GM04503 (cell line): ENCODE measurements at regions not wholly inside any gene's neighbourhood (a gene's known extent, or its start where the extent isn't known, plus 50 kb on each side); places are given as distances from the start of the nearest gene placed in this dataset.
A peak's percentile ranks its signal among the peaks of the same experiment; 100 is the strongest.

ENCODE experiments used
- DNase-seq: peaks from one replicate; pipeline ENCODE4 v3.0.0-alpha.2; 2012; ENCODE audit warnings: low read depth

- no peak for DNase-seq
These were observed 492.6 kb downstream of the SLC4A3 start for GRCh38 chr2:220120041-220120440.

DNA sequence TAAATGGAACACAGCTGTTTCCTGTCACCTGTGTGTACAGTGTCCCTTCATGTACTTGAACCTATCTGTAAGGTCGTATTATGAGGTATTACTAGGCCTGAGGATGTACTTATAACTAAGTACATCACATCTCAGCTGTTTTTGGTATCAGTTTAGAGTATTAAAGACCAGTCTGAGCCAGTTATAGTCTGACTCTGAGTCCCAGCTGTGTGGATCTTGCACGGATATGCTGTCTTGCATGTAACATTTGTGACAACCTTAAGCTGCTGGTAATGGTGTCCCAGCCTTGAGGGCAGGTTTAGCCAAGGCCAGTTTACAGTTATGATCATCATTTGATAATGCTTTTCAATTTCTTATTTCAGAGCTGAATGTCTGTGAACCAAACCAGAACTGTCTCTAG, 496.3 kb downstream of the SLC4A3 start:
- DNase-seq: no peak

DNA sequence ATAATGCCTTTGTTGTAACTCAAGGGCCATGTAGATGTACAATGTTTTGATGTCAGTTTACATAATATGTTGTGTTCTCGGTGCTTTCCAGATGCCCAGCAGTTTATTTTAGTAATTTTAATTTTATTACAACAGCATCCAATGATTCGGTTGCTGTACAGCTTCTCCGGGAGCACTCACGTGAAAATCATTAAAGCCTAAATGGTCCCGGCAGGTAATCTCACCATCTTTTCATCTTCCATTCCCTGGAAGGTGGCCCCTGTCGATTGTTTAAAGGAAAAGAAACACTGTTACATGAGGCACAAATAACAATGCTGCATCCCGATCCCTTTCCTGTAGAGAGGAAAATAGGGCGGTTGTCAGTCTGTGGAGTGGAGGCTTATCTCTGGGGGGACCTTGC, 498.1 kb downstream of the SLC4A3 start:
- no peak for DNase-seq

GRCh38 chr2:220127311-220127710, 499.9 kb downstream of the SLC4A3 start:
- no peak for DNase-seq

DNA sequence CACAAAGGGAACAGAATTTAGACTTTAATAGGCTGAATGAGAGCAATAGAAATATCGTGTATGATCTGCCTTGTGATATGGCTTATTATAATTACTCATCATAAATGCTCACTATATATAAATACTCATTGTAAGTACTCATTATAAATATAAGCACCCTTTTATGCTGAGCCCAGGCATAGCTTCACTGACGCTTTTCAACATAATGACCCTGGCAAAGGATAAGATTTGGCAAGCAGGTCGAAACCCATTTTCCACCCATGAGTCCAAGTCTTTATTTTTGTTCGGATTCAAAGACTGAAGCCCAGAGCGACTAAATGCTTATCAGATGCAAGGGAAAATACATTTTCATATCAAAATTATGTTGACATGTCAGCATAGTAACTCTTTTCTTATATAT, 500.4 kb downstream of the SLC4A3 start:
- no peak for DNase-seq

DNA sequence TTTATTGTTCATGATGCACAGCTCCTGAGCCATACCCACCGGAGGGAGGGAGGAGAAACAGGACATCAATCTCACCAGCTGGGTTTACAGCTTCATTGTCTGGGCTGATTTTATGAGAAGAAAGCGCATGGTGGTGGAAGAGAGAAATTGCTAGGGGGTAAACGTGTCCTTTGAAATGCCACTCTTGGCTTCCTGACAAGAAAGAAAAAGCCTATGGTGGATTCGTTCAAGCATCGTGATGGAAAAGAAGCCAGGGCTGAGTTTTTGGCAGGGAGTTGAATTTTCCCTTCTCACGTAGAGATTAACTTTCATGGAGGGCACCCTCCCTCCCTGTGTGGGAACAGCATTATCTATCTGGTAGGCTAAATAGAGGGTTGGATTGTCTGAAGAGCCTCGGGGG, 502.0 kb downstream of the SLC4A3 start:
- DNase-seq: no peak

DNA sequence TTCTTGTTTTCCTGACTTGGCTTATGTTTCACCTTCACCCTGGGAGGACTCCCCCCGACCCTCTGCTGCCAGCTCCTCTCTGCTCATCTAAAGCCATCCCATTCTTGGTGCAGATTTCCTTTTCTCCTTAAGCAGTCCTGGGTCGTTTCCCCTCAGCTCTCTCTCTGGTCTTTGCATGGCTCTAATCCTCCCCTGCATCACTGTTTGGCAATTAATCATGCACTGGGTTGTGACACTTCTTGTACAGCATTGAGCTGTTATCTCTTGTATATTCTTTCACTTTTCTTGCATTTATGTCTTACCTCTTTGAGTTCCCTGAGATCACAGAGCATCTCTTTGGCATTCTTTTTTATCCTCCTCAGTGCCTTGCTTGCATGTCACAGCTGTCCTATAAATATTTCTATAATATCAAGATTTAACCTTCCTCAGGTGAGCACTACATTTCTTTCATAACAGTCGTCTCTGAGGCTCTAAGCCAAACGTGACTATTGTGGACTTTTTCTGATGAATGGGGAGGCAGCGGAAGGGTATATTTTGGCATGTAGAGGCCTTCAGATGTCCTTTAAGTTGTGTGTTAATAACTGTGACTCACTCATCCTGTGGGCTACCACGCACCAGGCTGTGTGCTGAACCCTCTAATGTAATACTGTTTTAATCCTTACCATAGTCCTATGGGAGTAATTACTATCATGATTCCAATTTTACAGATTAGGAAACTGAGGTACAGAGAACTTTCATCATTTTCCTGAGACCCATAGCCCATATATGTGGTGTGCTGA, 507.5 kb downstream of the SLC4A3 start:
- no peak for DNase-seq

DNA sequence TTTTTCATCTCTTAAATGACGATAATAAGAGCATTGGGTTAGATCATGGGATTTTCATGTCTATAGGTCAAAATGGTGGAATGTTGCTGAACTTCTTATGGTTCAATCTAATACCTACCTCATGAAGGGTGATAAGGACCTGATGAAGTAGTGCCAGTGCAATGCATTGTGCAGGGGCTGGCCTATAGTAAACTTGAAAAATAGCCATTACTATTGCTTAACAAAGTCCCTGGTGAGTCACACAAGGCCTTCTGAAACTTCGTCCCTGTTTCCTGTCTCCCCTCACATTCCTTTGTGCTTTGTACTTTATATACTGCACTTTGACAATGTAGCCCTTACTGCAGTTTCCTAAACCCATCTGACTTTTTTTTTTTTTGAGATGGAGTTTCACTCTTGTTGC, 515.9 kb downstream of the SLC4A3 start:
- DNase-seq: peak; percentile 56

GRCh38 chr2:220144411-220144810, 517.0 kb downstream of the SLC4A3 start:
- DNase-seq: no peak

- peak; percentile 48 for DNase-seq
These were observed 520.0 kb downstream of the SLC4A3 start for GRCh38 chr2:220147161-220148038.

GRCh38 chr2:220148471-220149248, 521.2 kb downstream of the SLC4A3 start:
- no peak for DNase-seq

- DNase-seq: no peak
These were observed 523.9 kb downstream of the SLC4A3 start for GRCh38 chr2:220151341-220151740.

GRCh38 chr2:220152281-220152935, 525.0 kb downstream of the SLC4A3 start:
- DNase-seq: no peak

DNA sequence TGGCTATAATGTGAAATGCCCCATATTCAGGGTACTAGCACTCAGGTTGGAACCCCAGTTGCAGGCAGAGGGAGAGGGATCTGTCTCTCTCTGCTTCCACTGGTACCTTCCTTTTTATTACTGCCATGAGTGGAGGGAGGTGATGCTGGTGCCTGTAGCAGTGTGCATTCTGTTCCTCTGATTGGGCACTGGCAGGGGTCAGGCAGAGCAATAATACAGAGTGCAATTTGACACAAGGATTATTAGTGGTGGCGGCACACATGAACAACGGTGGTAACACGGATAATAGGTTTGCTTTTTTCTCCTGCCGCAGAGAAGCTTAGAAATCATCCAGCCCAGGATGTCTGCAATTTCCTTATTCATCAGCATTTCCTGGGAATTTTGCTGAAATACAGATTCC, 525.7 kb downstream of the SLC4A3 start:
- no peak for DNase-seq

DNA sequence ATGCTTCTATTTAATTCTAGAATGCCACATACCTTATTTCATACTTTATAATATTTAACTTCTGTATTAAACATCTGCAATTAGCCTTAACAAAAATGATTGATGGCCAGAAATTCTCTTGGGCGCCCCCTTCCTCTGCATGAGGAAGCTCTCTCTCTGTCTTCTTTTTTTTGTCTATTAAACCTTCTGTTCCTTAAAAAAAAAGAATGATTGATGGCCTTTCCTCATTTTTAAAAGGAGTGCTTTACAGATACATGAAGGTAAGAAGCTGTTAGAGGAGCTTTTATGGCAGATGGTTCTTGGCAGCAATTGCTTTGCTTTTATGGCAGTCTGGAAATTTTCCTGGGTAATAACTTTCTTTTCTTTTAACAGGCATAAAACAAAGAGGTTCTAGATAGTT, 526.9 kb downstream of the SLC4A3 start:
- DNase-seq: no peak

GRCh38 chr2:220157312-220157711, 529.9 kb downstream of the SLC4A3 start:
- no peak for DNase-seq

- no peak for DNase-seq
These were observed 532.3 kb downstream of the SLC4A3 start for GRCh38 chr2:220159738-220160137.

DNA sequence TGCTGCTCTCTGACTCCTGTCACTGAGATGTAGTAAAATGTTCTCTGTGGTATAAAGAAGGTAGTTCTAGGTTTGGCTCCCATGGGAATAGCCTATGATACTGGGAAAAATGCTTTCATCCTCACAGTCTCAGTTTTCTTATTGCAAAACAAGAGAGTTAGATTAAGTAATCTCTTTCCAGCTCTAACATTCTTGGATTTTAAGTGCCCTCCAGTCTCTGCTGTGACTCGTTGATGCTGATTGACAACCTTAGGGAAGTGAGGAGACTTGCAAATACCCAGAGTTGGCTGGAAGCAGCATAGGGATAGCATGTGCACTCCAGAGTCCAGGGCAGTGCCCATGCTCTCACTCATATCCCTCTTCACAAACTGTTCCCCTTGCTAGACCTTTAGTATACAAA, 534.9 kb downstream of the SLC4A3 start:
- peak; percentile 37 for DNase-seq

- DNase-seq: no peak
These were observed 536.1 kb downstream of the SLC4A3 start for GRCh38 chr2:220163486-220163885.

DNA sequence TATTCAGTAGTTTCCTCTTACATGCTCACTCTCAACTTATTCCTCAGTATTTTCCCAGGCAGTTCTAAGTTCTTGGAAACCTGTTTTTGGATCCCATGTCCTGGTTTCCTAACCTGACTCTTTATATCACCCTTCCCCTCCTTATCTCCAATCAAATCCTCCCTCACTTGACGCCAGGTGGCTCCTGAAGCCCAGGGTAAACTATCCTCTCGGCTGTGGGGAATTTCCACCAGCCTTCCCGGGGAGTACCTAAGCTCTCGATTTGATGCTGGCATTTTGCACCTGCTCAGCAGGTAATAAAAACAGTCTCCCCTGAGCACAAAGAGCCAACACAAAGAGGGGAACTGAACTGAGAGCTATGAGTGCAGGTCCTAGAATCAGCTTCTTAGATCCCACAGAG, 538.0 kb downstream of the SLC4A3 start:
- DNase-seq: no peak

- no peak for DNase-seq
These were observed 539.2 kb downstream of the SLC4A3 start for GRCh38 chr2:220166616-220167015.

DNA sequence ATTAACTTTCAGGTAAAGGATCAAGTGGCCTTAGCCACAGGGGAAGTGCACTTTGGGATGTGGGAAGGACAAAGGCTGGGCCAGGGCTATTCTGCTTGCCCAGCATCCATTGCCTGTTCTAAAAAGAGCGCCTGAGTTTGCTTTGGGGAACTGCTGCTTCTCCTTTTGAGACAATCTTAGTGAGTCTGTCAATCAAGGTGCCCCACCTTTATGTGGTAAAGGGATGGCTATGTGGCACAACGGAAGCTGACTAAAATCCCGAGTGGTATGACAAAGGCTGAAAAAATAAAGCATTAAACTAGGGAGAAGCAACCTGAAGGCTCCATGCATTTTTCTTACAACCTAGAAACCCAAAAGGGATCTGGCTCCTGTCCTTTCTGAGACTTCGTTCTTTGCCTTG, 540.5 kb downstream of the SLC4A3 start:
- DNase-seq: no peak
